Stimulated activated CD4-positive, alpha-beta T cell treated with anti-CD3 and anti-CD28 coated beads, Interleukin-2, amount 100 ng/mL, for 4 hours (primary cell): ENCODE measurements at regions not wholly inside any gene's neighbourhood (a gene's known extent, or its start where the extent isn't known, plus 50 kb on each side); places are given as distances from the start of the nearest gene placed in this dataset.

Experiments
- DNase-seq: peaks from one replicate; pipeline ENCODE4 v3.0.0-alpha.2; 2020; ENCODE audit warnings: low read depth

GRCh38 chr16:79329166-79329521 is 271.4 kb downstream of the MAF start:
- no peak for DNase-seq

DNA sequence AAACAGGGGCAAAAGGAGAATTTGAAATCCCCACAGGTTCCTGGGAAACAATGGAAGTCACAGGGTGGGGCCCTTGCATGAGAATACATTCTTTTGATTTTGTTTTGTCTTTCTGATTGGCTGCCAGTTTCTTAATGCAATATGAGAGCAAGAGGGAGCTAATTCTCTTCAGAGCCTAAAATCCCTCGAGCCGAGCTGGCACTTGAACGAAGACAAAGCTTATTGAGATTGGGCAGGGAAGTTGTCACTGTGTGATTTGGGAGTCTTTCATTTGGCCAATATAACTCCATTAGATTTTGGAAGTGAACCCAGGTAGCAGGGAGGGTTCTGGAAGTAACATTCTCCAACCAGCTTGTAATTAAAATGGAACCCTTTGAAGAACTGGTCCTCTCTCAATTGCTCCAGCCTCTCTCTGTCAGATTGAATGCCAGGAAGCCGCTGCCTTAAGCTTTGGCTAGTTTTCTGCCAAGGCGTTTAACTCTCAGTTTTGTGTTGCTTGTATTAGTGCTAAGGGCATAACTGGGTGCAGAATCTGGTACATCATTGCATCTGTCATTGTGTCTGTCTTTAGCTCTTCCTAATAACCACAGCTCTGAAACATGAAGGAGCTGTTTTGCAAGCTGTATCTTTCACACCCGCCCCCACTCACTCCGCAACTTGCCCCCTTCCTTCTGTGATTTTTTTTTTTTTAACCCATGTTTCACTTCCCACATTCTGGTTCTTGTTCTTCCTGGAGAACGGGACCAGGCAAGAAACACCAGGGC is 272.0 kb downstream of the MAF start:
- DNase-seq = no peak

- DNase-seq = no peak
These were observed 272.7 kb downstream of the MAF start for GRCh38 chr16:79327836-79328235.

- DNase-seq = no peak
These were observed 274.0 kb downstream of the MAF start for GRCh38 chr16:79326549-79326948.

DNA sequence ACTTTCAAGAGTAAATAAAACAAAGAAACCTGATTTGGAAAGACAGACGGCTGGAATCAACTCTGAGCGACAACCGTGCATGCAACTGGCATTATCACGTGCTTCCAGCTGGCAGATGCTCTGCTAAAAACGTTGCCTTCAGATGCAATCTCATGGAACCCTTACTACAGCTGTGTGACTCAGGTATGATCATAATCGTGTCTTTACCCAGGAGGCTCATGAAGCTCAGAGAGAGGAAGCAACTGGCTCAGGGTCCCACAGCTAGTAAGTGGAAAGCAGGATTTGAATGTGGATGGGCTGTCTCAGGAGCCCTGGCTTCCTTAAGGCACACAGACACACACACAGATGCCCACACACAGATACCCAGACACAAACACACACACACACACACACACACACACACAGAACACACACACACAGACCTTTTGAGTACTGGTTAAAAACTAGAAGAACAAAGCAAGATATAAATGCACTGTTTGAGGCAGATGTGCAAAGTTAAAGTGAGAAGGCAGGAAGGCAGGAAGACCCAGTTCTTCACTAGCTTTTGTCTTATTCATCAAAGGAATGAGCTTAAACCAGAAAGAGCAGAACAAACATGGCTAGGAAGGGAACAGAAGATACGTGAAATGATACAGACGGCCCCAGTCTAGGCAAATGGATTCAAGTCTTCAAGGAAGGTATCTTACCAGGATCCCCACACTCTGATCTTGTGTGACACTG is 275.2 kb downstream of the MAF start:
- DNase-seq = no peak

- no peak for DNase-seq
These were observed 279.6 kb downstream of the MAF start for GRCh38 chr16:79320956-79321355.

- DNase-seq = no peak
These were observed 282.2 kb downstream of the MAF start for GRCh38 chr16:79318143-79318899.

DNA sequence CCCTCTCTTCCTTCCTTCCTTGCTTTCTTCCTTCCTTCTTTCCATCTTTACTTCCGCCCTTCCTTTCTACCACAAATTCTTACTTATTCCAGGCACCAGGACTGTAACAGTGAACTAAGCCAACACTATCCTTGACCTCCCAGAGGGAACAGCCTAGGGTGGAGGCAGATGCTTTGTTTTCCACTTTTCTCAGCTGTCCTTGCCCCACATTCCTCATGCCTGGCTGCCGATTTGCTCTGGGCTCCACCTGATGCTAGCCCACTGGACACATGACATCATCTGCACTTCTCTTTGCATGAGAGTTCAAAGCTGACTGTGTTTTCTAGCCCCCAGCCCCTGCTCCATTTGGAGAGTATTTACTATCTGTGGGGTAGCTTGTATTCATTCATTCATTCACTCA is 283.0 kb downstream of the MAF start:
- DNase-seq = no peak

DNA sequence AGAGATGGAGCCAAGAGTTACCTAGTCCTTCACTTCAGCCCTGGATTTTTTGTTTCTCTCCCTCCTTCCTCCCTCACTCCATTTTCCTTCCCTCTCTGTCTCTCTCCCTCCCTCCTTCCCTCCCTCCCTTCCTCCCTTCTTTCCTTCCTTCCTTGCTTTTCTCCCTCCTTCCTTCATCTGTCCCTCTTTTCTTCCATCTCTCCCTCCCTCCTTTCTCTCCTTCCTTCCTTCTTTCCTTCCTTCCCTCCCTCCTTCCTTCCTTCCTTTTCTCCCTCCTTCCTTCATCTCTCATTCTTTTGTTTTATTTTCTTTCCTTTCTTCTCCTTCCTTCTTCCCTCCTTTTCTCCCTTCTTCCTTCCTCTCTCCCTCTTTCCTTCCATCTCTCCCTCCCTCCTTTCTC is 283.5 kb downstream of the MAF start:
- no peak for DNase-seq

GRCh38 chr16:79316004-79316458 is 284.5 kb downstream of the MAF start:
- DNase-seq = peak; percentile 33

DNA sequence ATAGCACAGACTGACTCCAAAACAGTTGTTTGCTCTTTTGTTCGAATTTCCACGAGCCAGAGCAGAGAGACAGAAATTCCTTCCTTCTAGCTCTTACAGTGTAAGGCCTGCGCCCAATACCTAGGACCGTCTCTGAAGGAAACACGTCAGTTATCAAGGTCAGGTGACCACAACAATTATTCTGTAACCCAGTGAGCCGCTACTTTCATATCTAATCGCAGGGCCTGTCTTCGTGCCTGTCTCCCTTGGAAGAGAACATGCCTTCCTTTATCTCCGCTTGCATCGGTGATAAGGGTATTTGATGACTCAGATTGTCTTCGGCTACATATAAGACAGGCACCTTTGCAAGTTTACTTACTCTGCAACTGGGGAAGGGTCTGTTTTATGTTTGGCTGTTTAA is 288.0 kb downstream of the MAF start:
- no peak for DNase-seq

DNA sequence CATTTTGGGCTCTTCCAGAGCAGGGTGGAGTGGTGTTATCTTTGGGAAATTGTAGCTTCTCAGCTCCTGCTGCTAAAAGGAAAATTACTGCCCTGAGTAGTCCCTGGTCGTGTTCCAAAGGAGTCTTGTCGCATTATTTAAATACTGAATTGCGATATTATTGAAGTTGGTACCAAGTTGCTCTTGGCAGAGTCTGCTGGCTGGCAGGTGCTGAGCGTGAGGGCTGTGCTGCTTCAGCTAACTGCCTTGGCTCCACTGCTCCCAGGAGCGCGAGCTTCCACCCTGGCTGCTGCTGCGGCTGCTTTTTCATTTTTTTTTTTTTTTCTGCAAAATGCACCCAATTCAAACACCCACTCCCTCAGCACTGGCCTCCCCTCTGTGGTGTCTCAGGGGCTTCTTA is 289.8 kb downstream of the MAF start:
- DNase-seq = no peak

DNA sequence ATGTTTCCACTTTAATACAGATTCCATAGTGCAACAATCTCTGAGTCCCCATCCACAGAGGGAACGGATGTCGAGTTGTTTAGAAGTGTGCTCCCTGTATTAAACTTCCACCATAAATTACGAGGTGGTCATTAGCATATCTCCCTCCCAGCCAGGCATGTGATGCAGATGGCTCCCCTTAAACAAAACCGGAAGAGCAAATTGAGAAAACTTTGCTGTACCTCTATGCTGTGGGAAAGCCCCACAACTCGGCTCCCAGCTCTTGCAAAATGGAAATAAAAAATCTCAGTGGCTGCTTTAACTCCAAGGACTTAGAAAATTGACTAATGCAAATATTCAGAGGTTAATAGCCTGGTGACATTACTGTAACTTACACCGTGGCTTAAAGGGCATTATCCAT is 290.9 kb downstream of the MAF start:
- DNase-seq = no peak

- no peak for DNase-seq
These were observed 293.3 kb downstream of the MAF start for GRCh38 chr16:79307214-79307613.

DNA sequence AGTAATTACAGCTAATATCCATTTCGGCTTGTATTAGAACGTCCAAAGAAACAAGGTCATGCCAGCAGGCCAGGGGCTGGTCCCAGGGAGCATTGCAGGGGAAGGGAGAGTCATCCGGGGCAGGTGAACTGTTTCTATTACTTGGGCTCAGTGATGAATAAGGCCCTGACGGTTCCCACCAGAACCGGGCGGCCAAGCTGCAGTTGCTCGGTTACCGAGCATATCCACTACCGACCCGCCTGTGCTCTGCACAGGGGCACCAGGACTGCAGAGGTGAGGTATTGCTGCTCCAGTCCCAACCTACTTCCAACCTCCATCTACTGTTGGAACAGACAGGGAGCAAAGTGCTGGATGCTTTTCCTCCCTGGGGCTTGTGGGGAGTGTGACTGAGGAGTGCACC is 295.5 kb downstream of the MAF start:
- DNase-seq = no peak

- DNase-seq = no peak
These were observed 296.6 kb downstream of the MAF start for GRCh38 chr16:79303959-79304387.

GRCh38 chr16:79303206-79303605 is 297.3 kb downstream of the MAF start:
- no peak for DNase-seq

DNA sequence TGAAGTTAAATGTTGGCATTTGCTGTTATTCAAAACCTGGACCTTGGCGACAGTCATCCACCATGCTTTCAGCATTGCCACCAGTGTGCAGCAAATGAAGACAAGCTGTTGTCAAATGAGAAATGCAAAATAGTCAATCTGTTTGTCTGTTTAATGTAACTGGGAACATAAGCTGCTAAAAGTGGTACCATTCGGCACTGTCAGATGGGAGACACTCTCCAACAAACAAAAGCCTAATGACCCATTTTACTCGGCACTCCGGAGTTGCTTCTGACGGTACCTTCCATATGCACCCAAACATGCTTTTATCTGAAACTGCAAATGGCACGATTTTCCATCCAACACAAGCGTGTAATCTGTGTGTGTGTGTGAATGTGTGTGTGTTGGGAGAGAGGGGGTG is 297.8 kb downstream of the MAF start:
- no peak for DNase-seq

- no peak for DNase-seq
These were observed 299.5 kb downstream of the MAF start for GRCh38 chr16:79301051-79301450.

GRCh38 chr16:79298894-79299799 is 301.4 kb downstream of the MAF start:
- no peak for DNase-seq

DNA sequence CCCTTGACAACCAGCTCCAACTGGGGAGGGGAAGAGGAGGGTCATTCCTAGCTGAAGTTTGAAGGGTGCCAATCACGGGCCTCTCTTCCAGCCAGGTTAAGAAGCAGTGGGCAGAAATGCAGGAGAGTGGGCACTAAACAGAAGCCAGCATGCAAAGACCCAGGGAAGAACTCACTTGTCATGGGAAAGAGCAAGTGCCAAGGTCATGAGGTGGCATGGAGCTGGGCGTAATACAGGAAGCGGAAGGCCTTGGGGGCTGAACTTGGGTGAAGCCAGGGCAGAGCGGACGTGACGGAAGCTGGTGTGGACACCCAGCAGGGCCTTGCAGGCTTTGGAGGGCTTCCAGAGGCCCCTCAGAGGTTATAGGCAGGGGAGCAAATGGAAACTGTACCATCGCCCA is 302.1 kb downstream of the MAF start:
- DNase-seq = no peak

- no peak for DNase-seq
These were observed 302.7 kb downstream of the MAF start for GRCh38 chr16:79297805-79298204.
